ENCODE measurements at regions not wholly inside any gene's neighbourhood (a gene's known extent, or its start where the extent isn't known, plus 50 kb on each side); places are given as distances from the start of the nearest gene placed in this dataset.

DNA sequence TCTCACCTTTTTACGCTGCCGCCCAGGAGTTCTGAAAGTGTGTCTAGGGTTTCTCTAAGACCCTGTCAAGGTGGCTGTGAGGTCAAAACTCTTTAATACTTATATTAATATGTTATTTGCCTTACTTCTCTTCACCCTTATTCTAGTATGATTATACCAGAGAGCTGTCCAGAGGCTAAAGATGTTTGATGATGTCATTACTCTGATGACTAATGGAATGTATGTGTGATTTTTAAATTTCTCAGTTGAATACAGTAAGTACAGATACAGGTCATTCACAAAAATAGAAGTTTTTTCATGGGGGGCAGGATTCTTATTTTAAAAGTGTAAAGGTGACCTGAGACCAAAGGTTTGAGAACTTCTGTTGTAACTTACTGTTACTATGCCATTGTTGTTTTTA, 150.6 kb upstream of the FOXP2 start:
- H3K36me3 ChIP-seq: no peaks in the 10 kb centered on the region
- no peaks in the 10 kb centered on the region for H3K27me3 ChIP-seq
- H3K27ac ChIP-seq: no peak overlapping the region
- DNase-seq: no peak
- no peak overlapping the region for H3K4me3 ChIP-seq (replicated peaks in 1 of 3)
- H3K4me1 ChIP-seq: peaks cover 0 to 6% of the 10 kb centered on the region in 2 donors
- H3K9me3 ChIP-seq: no peaks in the 10 kb centered on the region
- intact Hi-C loops (cut with DNase I): no loop called here
- WGBS, 2 donors: 94 to 98% methylated on average over 2 of the region's 2 CpGs
- TF ChIP-seq POLR2A (IDR thresholded peaks at IDR 0.05): no peak
- TF ChIP-seq, protein P1, sequence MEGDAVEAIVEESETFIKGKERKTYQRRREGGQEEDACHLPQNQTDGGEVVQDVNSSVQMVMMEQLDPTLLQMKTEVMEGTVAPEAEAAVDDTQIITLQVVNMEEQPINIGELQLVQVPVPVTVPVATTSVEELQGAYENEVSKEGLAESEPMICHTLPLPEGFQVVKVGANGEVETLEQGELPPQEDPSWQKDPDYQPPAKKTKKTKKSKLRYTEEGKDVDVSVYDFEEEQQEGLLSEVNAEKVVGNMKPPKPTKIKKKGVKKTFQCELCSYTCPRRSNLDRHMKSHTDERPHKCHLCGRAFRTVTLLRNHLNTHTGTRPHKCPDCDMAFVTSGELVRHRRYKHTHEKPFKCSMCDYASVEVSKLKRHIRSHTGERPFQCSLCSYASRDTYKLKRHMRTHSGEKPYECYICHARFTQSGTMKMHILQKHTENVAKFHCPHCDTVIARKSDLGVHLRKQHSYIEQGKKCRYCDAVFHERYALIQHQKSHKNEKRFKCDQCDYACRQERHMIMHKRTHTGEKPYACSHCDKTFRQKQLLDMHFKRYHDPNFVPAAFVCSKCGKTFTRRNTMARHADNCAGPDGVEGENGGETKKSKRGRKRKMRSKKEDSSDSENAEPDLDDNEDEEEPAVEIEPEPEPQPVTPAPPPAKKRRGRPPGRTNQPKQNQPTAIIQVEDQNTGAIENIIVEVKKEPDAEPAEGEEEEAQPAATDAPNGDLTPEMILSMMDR (IDR thresholded peaks at IDR 0.05): no peak

DNA sequence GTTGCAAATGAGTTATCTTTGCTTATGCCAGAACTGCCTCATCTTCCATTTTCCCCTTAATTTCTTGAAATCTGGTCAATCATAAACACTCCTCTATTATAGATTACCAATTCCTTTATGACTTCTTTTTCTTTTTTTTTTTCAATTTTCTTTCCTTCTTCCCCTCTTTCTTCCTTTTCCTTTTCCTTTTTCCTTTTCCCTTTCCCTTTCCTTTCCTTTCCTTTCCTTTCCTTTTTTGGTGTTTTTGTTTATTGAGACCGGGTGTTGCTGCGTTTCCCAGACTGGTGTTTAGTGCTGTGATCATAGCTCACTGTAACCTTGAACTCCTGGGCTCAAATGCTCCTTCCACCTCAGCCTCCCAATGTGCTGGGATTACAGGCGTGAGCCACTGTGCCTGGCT, 151.4 kb upstream of the FOXP2 start:
- WGBS, 2 donors: 87 to 88% methylated on average over 3 of the region's 3 CpGs
- H3K27ac ChIP-seq: no peak overlapping the region
- no peak for DNase-seq
- no peaks in the 10 kb centered on the region for H3K27me3 ChIP-seq
- no peak overlapping the region for H3K4me3 ChIP-seq (replicated peaks in 1 of 3)
- intact Hi-C loops (cut with DNase I): no loop called here
- no peaks in the 10 kb centered on the region for H3K36me3 ChIP-seq
- no peaks in the 10 kb centered on the region for H3K9me3 ChIP-seq
- TF ChIP-seq, protein P1 (IDR thresholded peaks at IDR 0.05): no peak
- no peak for TF ChIP-seq POLR2A (IDR thresholded peaks at IDR 0.05)
- H3K4me1 ChIP-seq: peaks cover 0 to 6% of the 10 kb centered on the region in 2 donors

DNA sequence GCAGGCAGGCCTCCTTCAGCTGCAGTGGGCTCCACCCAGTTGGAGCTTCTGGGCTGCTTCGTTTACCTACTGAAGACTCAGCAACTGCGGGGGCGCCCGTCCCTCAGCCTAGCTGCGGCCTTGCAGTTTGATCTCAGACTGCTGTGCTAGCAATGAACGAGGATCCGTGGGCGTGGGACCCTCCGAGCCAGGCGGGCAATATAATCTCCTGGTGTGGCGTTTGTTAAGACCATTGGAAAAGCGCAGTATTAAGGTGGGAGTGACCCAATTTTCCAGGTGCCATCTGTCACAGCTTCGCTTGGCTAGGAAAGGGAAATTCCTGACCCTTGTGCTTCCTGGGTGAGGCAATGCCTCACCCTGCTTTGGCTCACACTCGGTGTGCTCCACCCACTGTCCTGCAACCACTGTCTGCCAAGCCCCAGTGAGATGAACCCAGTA, 159.2 kb upstream of the FOXP2 start:
- H3K9me3 ChIP-seq: no peaks in the 10 kb centered on the region
- no peaks in the 10 kb centered on the region for H3K27me3 ChIP-seq
- DNase-seq: no peak
- no peak overlapping the region for H3K27ac ChIP-seq
- TF ChIP-seq, protein P1 (IDR thresholded peaks at IDR 0.05): no peak
- no peaks in the 10 kb centered on the region for H3K4me1 ChIP-seq
- intact Hi-C loops (cut with DNase I): no loop called here
- H3K4me3 ChIP-seq (replicated peaks in 1 of 3): no peak overlapping the region
- H3K36me3 ChIP-seq: no peaks in the 10 kb centered on the region
- 94 to 95% methylated on average over 14 of the region's 14 CpGs for whole genome bisulfite sequencing, 2 donors

DNA sequence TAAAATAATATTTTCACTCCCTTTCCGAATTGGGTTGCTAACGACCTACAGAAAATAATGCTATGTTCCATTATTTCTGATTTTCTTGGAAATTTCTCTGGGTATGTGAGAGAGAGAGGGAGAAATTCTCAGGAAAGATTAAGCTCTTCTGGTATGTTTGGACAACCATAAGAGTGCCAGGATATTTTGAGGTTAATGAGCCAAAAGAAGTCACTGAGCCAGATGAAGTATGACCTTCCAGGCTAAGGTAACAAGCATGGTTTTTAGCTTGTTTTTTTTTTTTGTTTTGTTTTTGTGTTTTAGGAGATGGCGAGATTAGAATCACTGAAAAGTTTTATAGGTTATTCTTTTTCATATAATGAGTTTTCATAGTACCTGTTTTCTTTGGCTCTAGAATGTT, 171.0 kb upstream of the FOXP2 start:
- peaks cover 12 to 19% of the 10 kb centered on the region in 2 donors for H3K4me1 ChIP-seq
- H3K27me3 ChIP-seq: no peaks in the 10 kb centered on the region
- no peak overlapping the region for H3K4me3 ChIP-seq (replicated peaks in 1 of 3)
- intact Hi-C loops (cut with DNase I): no loop called here
- no peak for TF ChIP-seq POLR2A (IDR thresholded peaks at IDR 0.05)
- TF ChIP-seq, protein P1 (IDR thresholded peaks at IDR 0.05): no peak
- H3K9me3 ChIP-seq: no peaks in the 10 kb centered on the region
- DNase-seq: no peak
- H3K27ac ChIP-seq: peak overlapping the region; percentile 46 to 81 (median 68)
- WGBS, 2 donors: 34 to 41% methylated on average over 3 of the region's 3 CpGs
- no peaks in the 10 kb centered on the region for H3K36me3 ChIP-seq

DNA sequence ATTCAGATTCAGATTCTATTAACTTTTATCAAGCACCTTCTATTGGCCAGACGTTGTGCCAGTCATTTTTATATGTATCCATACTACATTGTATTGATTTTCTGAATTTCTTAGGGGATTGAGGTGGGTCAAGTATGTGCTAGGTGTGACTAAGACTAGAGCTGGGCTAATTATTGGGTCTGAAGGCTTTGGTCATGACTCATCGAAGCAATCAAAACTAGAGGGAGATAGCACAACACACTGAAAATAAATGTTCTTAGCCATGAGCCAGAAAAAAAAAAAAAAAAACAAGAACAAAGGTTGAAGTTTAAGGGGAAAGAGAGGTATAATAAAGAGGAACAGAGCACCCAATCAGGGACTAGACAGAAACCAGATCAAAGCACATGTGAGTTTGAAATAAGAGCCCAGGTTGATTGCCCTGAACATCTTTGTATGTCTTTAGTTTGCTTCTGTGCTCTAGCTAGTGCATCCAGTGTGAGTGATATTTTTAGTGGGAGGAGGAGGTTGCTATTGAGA, 171.6 kb upstream of the FOXP2 start:
- DNase-seq: no peak
- WGBS, 2 donors: 54 to 59% methylated on average over 2 of the region's 2 CpGs
- H3K4me1 ChIP-seq: peaks cover 12 to 19% of the 10 kb centered on the region in 2 donors
- peak overlapping the region; percentile 46 to 81 (median 68) for H3K27ac ChIP-seq
- H3K27me3 ChIP-seq: no peaks in the 10 kb centered on the region
- no peaks in the 10 kb centered on the region for H3K36me3 ChIP-seq
- H3K9me3 ChIP-seq: no peaks in the 10 kb centered on the region
- no peak overlapping the region for H3K4me3 ChIP-seq (replicated peaks in 1 of 3)
- intact Hi-C loops (cut with DNase I): no loop called here
- TF ChIP-seq, protein P1 (IDR thresholded peaks at IDR 0.05): no peak
- no peak for TF ChIP-seq POLR2A (IDR thresholded peaks at IDR 0.05)
